Body of pancreas (tissue), 4 donors: ENCODE measurements at regions not wholly inside any gene's neighbourhood (a gene's known extent, or its start where the extent isn't known, plus 50 kb on each side); places are given as distances from the start of the nearest gene placed in this dataset.

Experiments used
- ATAC-seq: fragments of 150-250 bp; one replicate; pipeline ENCODE4 v1.9.1; 2016
- DNase-seq, 4 donors: peaks; one replicate each; pipeline ENCODE4 v3.0.0-alpha.2; 2019
- H3K27ac ChIP-seq, 4 donors: fragments of 200-600 bp; sonication (generic); 1 replicate in 3 of 4; 2 replicates in 1 of 4; pipeline versions ENCODE4 v1.5.1 to v1.6.1; 2016 to 2019; ENCODE audit warnings: mild to moderate bottlenecking in 1 of 4, mixed read lengths in 1 of 4, moderate library complexity in 1 of 4
- H3K27me3 ChIP-seq, 2 donors: fragments of 200-600 bp; sonication (generic); one replicate each; pipeline ENCODE4 v1.6.0; 2016; ENCODE audit warnings: mild to moderate bottlenecking in 1 of 2
- H3K36me3 ChIP-seq, 2 donors: fragments of 200-600 bp; sonication (generic); replicated peaks in 1 of 2; 2 replicates each; pipeline ENCODE4 v1.5.1; 2016; ENCODE audit warnings: low read depth in 2 of 2; ENCODE audit not compliant: insufficient read depth in 1 of 2
- H3K4me1 ChIP-seq: fragments of 200-600 bp; sonication (generic); one replicate; pipeline ENCODE4 v1.6.0; 2016
- H3K4me3 ChIP-seq, 2 donors: fragments of 200-600 bp; sonication (generic); 1 replicate in 1 of 2; 2 replicates in 1 of 2; pipeline ENCODE4 v1.5.1; 2016 to 2019
- H3K9me3 ChIP-seq, 3 donors: fragments of 200-600 bp; sonication (generic); 1 replicate in 2 of 3; 2 replicates in 1 of 3; pipeline ENCODE4 v1.5.1; 2016
- POLR2A ChIP-seq, 3 donors: fragments of 450-650 bp; IDR thresholded peaks; one replicate each; pipeline ENCODE4 v1.6.1; 2016; ENCODE audit warnings: antibody characterized with exemption in 3 of 3, mild to moderate bottlenecking in 2 of 3
- WGBS, 2 donors: methylation state at CpG; one replicate each; pipeline ENCODE4 v1.1.5; 2017; 5-methylcytosine and 5-hydroxymethylcytosine counted together
- intact Hi-C: fragments of 100-400 bp; cut with DNase I; formaldehyde crosslinking; loops from one replicate; pipeline ENCODE4 v1.15.1; 2023
- TF ChIP-seq, protein P1 (sequence below), 7 experiments: fragments of 450-650 bp in 4 of 7; fragments of 200-600 bp in 3 of 7; sonication (generic) in 3 of 7; IDR thresholded peaks; one replicate each; pipeline ENCODE4 v1.5.1; 2016 to 2019; ENCODE audit warnings: antibody characterized with exemption in 7 of 7

GRCh38 chr3:194828926-194829325 lies 143.2 kb downstream of the FAM43A start:
- Histone ChIP-seq H3K9me3 (no peaks in the 10 kb centered on the region), H3K4me1 (no peaks in the 10 kb centered on the region), H3K4me3 (no peak overlapping the region), H3K27ac (no peak overlapping the region), H3K27me3 (no peaks in the 10 kb centered on the region), H3K36me3 (no peaks in the 10 kb centered on the region)
- 63 to 69% methylated on average over 4 of the region's 4 CpGs for WGBS, 2 donors
- TF ChIP-seq, protein P1, sequence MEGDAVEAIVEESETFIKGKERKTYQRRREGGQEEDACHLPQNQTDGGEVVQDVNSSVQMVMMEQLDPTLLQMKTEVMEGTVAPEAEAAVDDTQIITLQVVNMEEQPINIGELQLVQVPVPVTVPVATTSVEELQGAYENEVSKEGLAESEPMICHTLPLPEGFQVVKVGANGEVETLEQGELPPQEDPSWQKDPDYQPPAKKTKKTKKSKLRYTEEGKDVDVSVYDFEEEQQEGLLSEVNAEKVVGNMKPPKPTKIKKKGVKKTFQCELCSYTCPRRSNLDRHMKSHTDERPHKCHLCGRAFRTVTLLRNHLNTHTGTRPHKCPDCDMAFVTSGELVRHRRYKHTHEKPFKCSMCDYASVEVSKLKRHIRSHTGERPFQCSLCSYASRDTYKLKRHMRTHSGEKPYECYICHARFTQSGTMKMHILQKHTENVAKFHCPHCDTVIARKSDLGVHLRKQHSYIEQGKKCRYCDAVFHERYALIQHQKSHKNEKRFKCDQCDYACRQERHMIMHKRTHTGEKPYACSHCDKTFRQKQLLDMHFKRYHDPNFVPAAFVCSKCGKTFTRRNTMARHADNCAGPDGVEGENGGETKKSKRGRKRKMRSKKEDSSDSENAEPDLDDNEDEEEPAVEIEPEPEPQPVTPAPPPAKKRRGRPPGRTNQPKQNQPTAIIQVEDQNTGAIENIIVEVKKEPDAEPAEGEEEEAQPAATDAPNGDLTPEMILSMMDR (IDR thresholded peaks at IDR 0.05), result no peak
- no peak for TF ChIP-seq POLR2A (IDR thresholded peaks at IDR 0.05)
- DNase-seq (no peak), ATAC-seq (no peak)
- intact Hi-C loops, result loop anchor here (10.0 kb wide), 1 partner anchor 126 kb away; no protein-coding TSS in a partner anchor

DNA sequence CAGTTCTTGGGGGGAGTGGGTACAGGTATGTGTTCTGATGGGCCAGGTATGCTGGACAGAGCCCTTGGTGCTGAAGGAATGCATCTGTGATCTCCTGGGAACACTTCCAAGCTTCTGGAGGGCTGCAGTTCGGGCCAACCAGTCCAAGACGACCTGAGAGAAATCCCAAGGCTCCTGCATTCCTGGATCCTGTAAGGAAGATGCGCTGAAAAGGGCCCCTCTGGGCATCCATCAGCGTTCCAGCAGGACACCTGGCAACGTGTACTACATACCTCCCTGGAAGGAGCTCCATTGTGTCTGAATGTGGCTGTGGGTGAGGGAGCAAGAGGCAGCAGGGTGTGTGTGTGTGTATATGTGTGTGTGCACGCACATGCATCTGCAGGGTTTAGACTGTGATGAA lies 144.7 kb downstream of the FAM43A start:
- ATAC-seq, result no peak

DNA sequence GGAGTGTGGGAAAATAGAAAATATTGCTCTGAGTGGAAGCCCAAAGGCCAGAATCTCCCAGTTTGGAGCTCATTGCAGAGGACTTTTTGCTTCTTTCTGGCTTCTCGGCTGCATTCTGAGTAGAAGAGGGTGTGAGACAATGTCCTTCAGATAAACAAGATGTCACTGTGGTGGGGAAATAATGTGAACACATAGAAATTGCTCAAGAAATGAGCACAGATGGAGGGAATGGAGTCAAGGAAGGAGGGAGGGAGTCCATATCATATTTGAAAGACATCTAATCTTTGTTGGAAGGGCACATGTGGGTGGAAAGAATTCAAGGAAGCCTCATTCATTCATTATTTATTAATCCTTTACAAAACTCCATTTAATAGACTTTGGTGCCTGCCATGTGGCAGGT lies 145.3 kb downstream of the FAM43A start:
- DNase-seq, result no peak
- Histone ChIP-seq H3K36me3 (no peaks in the 10 kb centered on the region), H3K27ac (no peak overlapping the region), H3K4me1 (no peaks in the 10 kb centered on the region), H3K27me3 (no peaks in the 10 kb centered on the region), H3K4me3 (no peak overlapping the region), H3K9me3 (no peaks in the 10 kb centered on the region)
- no peak for ATAC-seq
- 89% methylated on average over 1 of the region's 1 CpG for WGBS, 2 donors
- no peak for TF ChIP-seq POLR2A (IDR thresholded peaks at IDR 0.05)
- TF ChIP-seq, protein P1 (IDR thresholded peaks at IDR 0.05), result no peak
- intact Hi-C loops, result no loop called here

More for the DNA sequence above, 144.7 kb downstream of the FAM43A start:
- Histone ChIP-seq H3K9me3 (no peaks in the 10 kb centered on the region), H3K27ac (no peak overlapping the region), H3K36me3 (no peaks in the 10 kb centered on the region), H3K4me3 (no peak overlapping the region), H3K4me1 (no peaks in the 10 kb centered on the region), H3K27me3 (no peaks in the 10 kb centered on the region)
- intact Hi-C loops, result no loop called here
- TF ChIP-seq, protein P1 (IDR thresholded peaks at IDR 0.05), result no peak
- no peak for TF ChIP-seq POLR2A (IDR thresholded peaks at IDR 0.05)
- WGBS, 2 donors, result 61 to 62% methylated on average over 6 of the region's 6 CpGs
- no peak for DNase-seq

- Histone ChIP-seq H3K9me3 (no peaks in the 10 kb centered on the region), H3K4me3 (no peak overlapping the region), H3K27ac (no peak overlapping the region), H3K4me1 (no peaks in the 10 kb centered on the region), H3K36me3 (no peaks in the 10 kb centered on the region), H3K27me3 (no peaks in the 10 kb centered on the region)
- DNase-seq (no peak), ATAC-seq (no peak)
- 63 to 76% methylated on average over 5 of the region's 5 CpGs for WGBS, 2 donors
- TF ChIP-seq, protein P1 (IDR thresholded peaks at IDR 0.05), result no peak
- TF ChIP-seq POLR2A (IDR thresholded peaks at IDR 0.05), result no peak
- intact Hi-C loops, result no loop called here
Observed at GRCh38 chr3:194832346-194833104, 146.8 kb downstream of the FAM43A start.
